ENCODE measurements at regions not wholly inside any gene's neighbourhood (a gene's known extent, or its start where the extent isn't known, plus 50 kb on each side); places are given as distances from the start of the nearest gene placed in this dataset.
"Not testable (repeated sequence)": the region's sequence is repeated elsewhere in the genome, so short reads cannot be mapped to it uniquely, and the experiment has no call there.

- DNase-seq, result no peak
- intact Hi-C loops (cut with DNase I), result no loop called here
These were observed 179.5 kb upstream of the CXCL12 start for GRCh38 chr10:44564361-44564760.

- intact Hi-C loops (cut with DNase I), result no loop called here
- no peak for DNase-seq
These were observed 179.9 kb upstream of the CXCL12 start for GRCh38 chr10:44564790-44565189.

- DNase-seq, result no peak
- intact Hi-C loops (cut with DNase I), result no loop called here
These were observed 181.9 kb upstream of the CXCL12 start for GRCh38 chr10:44566786-44567185.

GRCh38 chr10:44567471-44567870 lies 182.6 kb upstream of the CXCL12 start:
- no peak for DNase-seq
- intact Hi-C loops (cut with DNase I), result no loop called here

GRCh38 chr10:44569193-44570091 lies 184.5 kb upstream of the CXCL12 start:
- intact Hi-C loops (cut with DNase I), result no loop called here
- DNase-seq, result peak in 2 of 10 donors; percentile 23 to 85

- intact Hi-C loops (cut with DNase I), result no loop called here
- no peak for DNase-seq
These were observed 186.8 kb upstream of the CXCL12 start for GRCh38 chr10:44571701-44572100.

- no peak for DNase-seq
- intact Hi-C loops (cut with DNase I), result no loop called here
These were observed 187.2 kb upstream of the CXCL12 start for GRCh38 chr10:44572146-44572545.

GRCh38 chr10:44573821-44574220 lies 188.9 kb upstream of the CXCL12 start:
- intact Hi-C loops (cut with DNase I), result no loop called here
- no peak for DNase-seq

- intact Hi-C loops (cut with DNase I), result no loop called here
These were observed 189.9 kb upstream of the CXCL12 start for GRCh38 chr10:44574596-44575480.

GRCh38 chr10:44575601-44576380 lies 190.9 kb upstream of the CXCL12 start:
- intact Hi-C loops (cut with DNase I), result no loop called here
- peak in 1 of 10 donors; percentile 70 for DNase-seq

More at GRCh38 chr10:44574596-44575480, 189.9 kb upstream of the CXCL12 start:
- DNase-seq, result peak in 1 of 10 donors; percentile 72

- intact Hi-C loops (cut with DNase I), result no loop called here
- DNase-seq, result no peak
These were observed 191.8 kb upstream of the CXCL12 start for GRCh38 chr10:44576702-44577191.

- intact Hi-C loops (cut with DNase I), result no loop called here
- DNase-seq, result no peak
These were observed 192.6 kb upstream of the CXCL12 start for GRCh38 chr10:44577533-44577932.

- intact Hi-C loops (cut with DNase I), result no loop called here
- no peak for DNase-seq
These were observed 193.4 kb upstream of the CXCL12 start for GRCh38 chr10:44578271-44578670.

GRCh38 chr10:44578963-44579362 lies 194.1 kb upstream of the CXCL12 start:
- intact Hi-C loops (cut with DNase I), result not testable (repeated sequence)

GRCh38 chr10:44581996-44582395 lies 197.1 kb upstream of the CXCL12 start:
- intact Hi-C loops (cut with DNase I), result no loop called here
- peak in 1 of 10 donors; percentile 77 for DNase-seq

More at GRCh38 chr10:44578963-44579362, 194.1 kb upstream of the CXCL12 start:
- not testable (repeated sequence) for DNase-seq

- intact Hi-C loops (cut with DNase I), result no loop called here
These were observed 202.8 kb upstream of the CXCL12 start for GRCh38 chr10:44587488-44588318.

GRCh38 chr10:44589181-44589943 lies 204.5 kb upstream of the CXCL12 start:
- intact Hi-C loops (cut with DNase I), result no loop called here
- peak in 1 of 10 donors; percentile 68 for DNase-seq

More at GRCh38 chr10:44587488-44588318, 202.8 kb upstream of the CXCL12 start:
- DNase-seq, result peak in 2 of 10 donors; percentile 39 to 70

- intact Hi-C loops (cut with DNase I), result no loop called here
These were observed 205.1 kb upstream of the CXCL12 start for GRCh38 chr10:44589944-44590449.

More at GRCh38 chr10:44589944-44590449, 205.1 kb upstream of the CXCL12 start:
- DNase-seq, result peak in 1 of 10 donors; percentile 50
